ENCODE measurements at regions not wholly inside any gene's neighbourhood (a gene's known extent, or its start where the extent isn't known, plus 50 kb on each side); places are given as distances from the start of the nearest gene placed in this dataset.

DNA sequence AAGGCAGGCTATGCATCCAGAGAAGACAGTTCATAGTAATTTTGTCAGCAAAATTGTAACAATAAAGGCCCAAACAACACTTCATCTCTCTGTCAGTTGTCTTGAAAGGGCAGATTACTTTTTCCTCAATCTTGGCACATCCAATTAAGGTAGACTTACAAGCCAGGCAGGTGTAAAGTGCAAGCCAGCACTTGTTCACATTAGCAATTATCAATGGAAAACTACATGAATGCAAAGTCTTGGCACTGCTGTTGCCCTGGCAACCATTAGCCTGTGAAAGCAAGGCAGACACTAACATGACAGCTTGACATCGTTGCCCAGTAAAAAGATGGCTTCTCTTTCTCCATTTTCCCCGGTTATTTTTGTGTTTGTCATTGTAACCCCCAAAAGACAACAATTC lies 677.2 kb upstream of the TENM4 start:
- TF ChIP-seq YY1 (IDR thresholded peaks at IDR 0.05; ENCODE audit: insufficient read depth, insufficient read length): no peak
- TF ChIP-seq SUZ12 (IDR thresholded peaks at IDR 0.05; ENCODE audit: extremely low read depth, insufficient read depth, insufficient read length): no peak
